PC-3 (cell line): ENCODE measurements at regions not wholly inside any gene's neighbourhood (a gene's known extent, or its start where the extent isn't known, plus 50 kb on each side); places are given as distances from the start of the nearest gene placed in this dataset.

Experiments
- CTCF ChIP-seq: fragments of 300-600 bp; sonication (generic); conservative IDR thresholded peaks from 2 replicates; pipeline ENCODE4 v1.5.1; 2017; ENCODE audit warnings: antibody characterized with exemption, low read depth, mild to moderate bottlenecking, low read length
- EZH2 ChIP-seq: fragments of 300-600 bp; sonication (generic); IDR thresholded peaks from one replicate; pipeline ENCODE4 v1.6.1; 2017; ENCODE audit warnings: antibody characterized with exemption, mild to moderate bottlenecking, low read length; ENCODE audit not compliant: unreplicated experiment

GRCh38 chr6:87909849-87910248 is 137.8 kb upstream of the SPACA1 start:
- TF ChIP-seq CTCF (no peak), EZH2 (no peak)
